GM10266 (cell line): ENCODE measurements at regions not wholly inside any gene's neighbourhood (a gene's known extent, or its start where the extent isn't known, plus 50 kb on each side); places are given as distances from the start of the nearest gene placed in this dataset.

Source experiments
- DNase-seq: peaks from one replicate; pipeline ENCODE4 v3.0.0; 2012; ENCODE audit errors: extremely low spot score
- CTCF ChIP-seq: IDR thresholded peaks from 2 replicates; pipeline ENCODE4 v1.5.1; 2012; ENCODE audit warnings: mild to moderate bottlenecking, low read depth; ENCODE audit not compliant: control insufficient read depth, insufficient read depth; ENCODE audit errors: missing control alignments

GRCh38 chr2:236317938-236318396 is 53.8 kb upstream of the ASB18 start:
- TF ChIP-seq CTCF: no peak

GRCh38 chr2:236318401-236318800 is 54.2 kb upstream of the ASB18 start:
- no peak for TF ChIP-seq CTCF
- DNase-seq: no peak

More at GRCh38 chr2:236317938-236318396, 53.8 kb upstream of the ASB18 start:
- no peak for DNase-seq

- no peak for DNase-seq
- TF ChIP-seq CTCF: peak; percentile 18
Observed at GRCh38 chr2:236319036-236319435, 54.8 kb upstream of the ASB18 start.

- no peak for TF ChIP-seq CTCF
- no peak for DNase-seq
Observed at GRCh38 chr2:236321415-236321814, 57.2 kb upstream of the ASB18 start.

GRCh38 chr2:236333417-236334121 is 69.4 kb upstream of the ASB18 start:
- no peak for TF ChIP-seq CTCF
- no peak for DNase-seq

- DNase-seq: no peak
- no peak for TF ChIP-seq CTCF
Observed at GRCh38 chr2:236334122-236334876, 70.1 kb upstream of the ASB18 start.

GRCh38 chr2:236335696-236336574 is 71.7 kb upstream of the ASB18 start:
- DNase-seq: no peak
- TF ChIP-seq CTCF: no peak
